ENCODE measurements at regions not wholly inside any gene's neighbourhood (a gene's known extent, or its start where the extent isn't known, plus 50 kb on each side); places are given as distances from the start of the nearest gene placed in this dataset.

GRCh38 chr5:174832811-174833210, 108.4 kb downstream of the MSX2 start:
- Histone ChIP-seq H3K27me3 (ENCODE audit: insufficient read depth, low read depth, severe bottlenecking) (peaks cover 48% of the 10 kb centered on the region), H3K36me3 (no peaks in the 10 kb centered on the region), H3K9me3 (ENCODE audit: severe bottlenecking) (no peaks in the 10 kb centered on the region), H3K27ac (no peak overlapping the region), H3K4me3 (ENCODE audit: low read depth, low read length) (no peak overlapping the region)
- no peak for DNase-seq
- no peak for TF ChIP-seq CTCF (IDR thresholded peaks at IDR 0.05; ENCODE audit: low read depth, low read length)

DNA sequence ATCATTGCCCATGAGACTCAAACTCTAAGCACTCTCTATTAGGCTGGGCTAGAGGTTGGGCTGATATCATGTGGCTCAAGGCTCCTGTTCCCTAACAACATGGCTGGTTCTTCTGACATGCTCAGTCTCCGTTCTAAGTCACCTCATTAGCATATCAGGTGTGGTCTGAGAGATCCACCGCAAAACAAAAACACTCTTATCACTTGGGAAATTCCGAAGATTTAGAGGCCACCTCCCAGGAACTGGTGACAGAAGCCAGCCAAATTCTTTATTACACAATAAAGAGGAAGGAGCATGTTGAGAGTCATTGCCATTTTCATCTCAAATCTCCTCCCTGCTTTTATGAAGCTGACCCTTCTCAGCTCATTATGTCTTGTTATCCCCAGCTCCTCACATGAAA, 107.6 kb downstream of the MSX2 start:
- TF ChIP-seq CTCF (IDR thresholded peaks at IDR 0.05; ENCODE audit: low read depth, low read length), result no peak
- Histone ChIP-seq H3K27me3 (ENCODE audit: insufficient read depth, low read depth, severe bottlenecking) (peaks cover 54% of the 10 kb centered on the region), H3K36me3 (no peaks in the 10 kb centered on the region), H3K9me3 (ENCODE audit: severe bottlenecking) (no peaks in the 10 kb centered on the region), H3K27ac (no peak overlapping the region), H3K4me3 (ENCODE audit: low read depth, low read length) (no peak overlapping the region)
- DNase-seq, result no peak

- no peak for DNase-seq
- no peaks in the 10 kb centered on the region for H3K9me3 ChIP-seq (ENCODE audit: severe bottlenecking)
- H3K27me3 ChIP-seq (ENCODE audit: insufficient read depth, low read depth, severe bottlenecking), result peaks cover 58% of the 10 kb centered on the region
- H3K27ac ChIP-seq, result no peak overlapping the region
- H3K4me3 ChIP-seq (ENCODE audit: low read depth, low read length), result no peak overlapping the region
- TF ChIP-seq CTCF (IDR thresholded peaks at IDR 0.05; ENCODE audit: low read depth, low read length), result no peak
- H3K36me3 ChIP-seq, result no peaks in the 10 kb centered on the region
Measured at GRCh38 chr5:174831031-174831660, 106.8 kb downstream of the MSX2 start.

DNA sequence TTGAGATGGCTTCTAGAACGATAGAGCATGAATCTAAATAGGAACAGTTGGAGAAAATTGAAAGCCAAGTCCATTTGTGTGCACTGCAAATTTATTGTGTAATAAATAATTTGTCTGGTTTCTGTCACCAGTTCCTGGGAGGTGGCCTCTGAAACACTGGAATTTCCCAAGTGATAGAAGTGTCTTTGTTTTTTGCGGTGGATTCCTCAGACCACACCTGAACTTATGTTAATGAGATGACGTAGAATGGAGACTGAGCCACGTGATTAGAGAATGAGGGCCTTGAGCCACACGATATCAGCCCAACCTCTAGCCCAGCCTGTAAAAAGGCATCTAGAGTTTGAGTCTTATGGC, 105.1 kb downstream of the MSX2 start:
- no peak overlapping the region for H3K27ac ChIP-seq
- H3K27me3 ChIP-seq (ENCODE audit: insufficient read depth, low read depth, severe bottlenecking), result peaks cover 74% of the 10 kb centered on the region
- DNase-seq, result no peak
- H3K36me3 ChIP-seq, result no peaks in the 10 kb centered on the region
- H3K9me3 ChIP-seq (ENCODE audit: severe bottlenecking), result no peaks in the 10 kb centered on the region
- no peak overlapping the region for H3K4me3 ChIP-seq (ENCODE audit: low read depth, low read length)
- no peak for TF ChIP-seq CTCF (IDR thresholded peaks at IDR 0.05; ENCODE audit: low read depth, low read length)

DNA sequence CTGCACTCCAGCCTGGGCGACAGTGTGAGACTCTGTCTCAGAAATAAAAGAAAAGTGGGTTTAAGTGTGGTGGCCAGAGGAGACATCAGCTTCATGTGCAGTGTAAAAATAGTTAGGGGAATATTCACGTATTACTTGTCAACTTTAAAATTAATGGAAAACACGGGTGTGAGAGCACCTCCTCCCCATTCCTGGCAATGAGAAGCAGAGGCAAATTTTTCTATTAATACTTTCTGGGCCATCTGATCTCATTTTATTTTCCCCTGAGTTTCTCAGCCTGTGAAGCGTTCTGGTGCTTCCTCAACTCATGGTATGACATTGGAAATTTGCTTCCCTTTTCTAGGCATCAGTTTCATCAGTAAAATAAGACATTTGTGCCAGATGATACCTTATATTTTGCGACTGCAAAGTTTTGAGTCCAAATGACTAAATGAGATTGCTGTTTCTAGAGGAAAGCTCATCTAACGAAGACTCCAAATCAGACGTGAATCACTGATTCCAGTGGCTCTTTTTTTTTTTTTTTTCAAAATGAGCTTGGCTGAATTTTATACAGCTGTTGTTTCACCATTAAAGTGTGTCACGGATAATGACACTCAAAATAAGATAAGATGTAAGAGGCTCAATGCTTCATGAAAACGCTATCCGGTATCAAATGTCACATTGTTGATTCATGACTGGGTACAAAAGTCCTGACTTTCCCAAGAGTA, 104.6 kb downstream of the MSX2 start:
- H3K27ac ChIP-seq, result no peak overlapping the region
- H3K4me3 ChIP-seq (ENCODE audit: low read depth, low read length), result no peak overlapping the region
- H3K36me3 ChIP-seq, result no peaks in the 10 kb centered on the region
- no peaks in the 10 kb centered on the region for H3K9me3 ChIP-seq (ENCODE audit: severe bottlenecking)
- DNase-seq, result no peak
- H3K27me3 ChIP-seq (ENCODE audit: insufficient read depth, low read depth, severe bottlenecking), result peaks cover 75% of the 10 kb centered on the region
- no peak for TF ChIP-seq CTCF (IDR thresholded peaks at IDR 0.05; ENCODE audit: low read depth, low read length)

- Histone ChIP-seq H3K27me3 (ENCODE audit: insufficient read depth, low read depth, severe bottlenecking) (peaks cover 79% of the 10 kb centered on the region), H3K9me3 (ENCODE audit: severe bottlenecking) (no peaks in the 10 kb centered on the region), H3K27ac (no peak overlapping the region), H3K36me3 (no peaks in the 10 kb centered on the region), H3K4me3 (ENCODE audit: low read depth, low read length) (no peak overlapping the region)
- no peak for TF ChIP-seq CTCF (IDR thresholded peaks at IDR 0.05; ENCODE audit: low read depth, low read length)
- DNase-seq, result no peak
Measured at GRCh38 chr5:174827558-174827957, 103.2 kb downstream of the MSX2 start.
